ENCODE measurements at regions not wholly inside any gene's neighbourhood (a gene's known extent, or its start where the extent isn't known, plus 50 kb on each side); places are given as distances from the start of the nearest gene placed in this dataset.
A peak's percentile ranks its signal among the peaks of the same experiment; 100 is the strongest.
"Not testable (repeated sequence)": the region's sequence is repeated elsewhere in the genome, so short reads cannot be mapped to it uniquely, and the experiment has no call there.

DNA sequence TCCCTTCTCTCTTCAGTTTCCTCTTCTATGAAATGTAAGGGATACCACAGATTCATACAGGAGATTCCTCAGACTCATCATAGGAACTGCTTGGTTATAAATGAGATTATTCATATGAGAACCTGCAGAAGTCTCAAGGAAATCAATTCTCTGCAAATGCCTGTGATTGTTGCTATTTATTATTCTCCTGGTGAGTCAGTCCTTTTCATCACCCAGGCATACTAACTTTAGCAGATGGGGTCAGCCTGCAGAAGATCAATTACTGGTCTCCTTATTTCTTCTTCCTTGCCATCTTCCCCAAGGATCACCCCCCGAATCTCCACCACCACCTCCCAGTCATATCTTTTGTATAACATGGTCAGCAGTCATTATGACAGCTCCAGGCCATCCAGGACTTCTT, 53.8 kb upstream of the DCP1A start:
- DNase-seq (ENCODE audit: low read depth in 2 of 3, low spot score in 2 of 3): no peak

DNA sequence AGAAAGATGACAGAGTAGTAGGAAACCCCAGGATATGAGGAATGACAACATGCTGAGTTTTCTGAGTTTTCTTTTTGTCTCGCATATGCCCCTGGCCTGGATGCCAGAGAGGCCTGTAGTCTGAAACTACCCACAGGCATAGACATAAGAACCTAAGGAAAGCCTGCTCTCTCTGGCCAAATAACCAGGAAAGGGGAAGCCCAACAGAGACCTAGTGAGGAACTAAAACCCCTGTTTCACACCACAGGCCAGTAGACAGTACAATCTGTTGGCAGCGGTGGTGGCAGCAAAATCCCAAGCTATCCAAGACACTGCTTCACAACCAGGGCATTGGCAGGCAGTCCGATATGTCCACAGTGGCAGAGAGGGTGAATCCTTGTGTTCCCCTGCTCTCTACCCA, 55.0 kb upstream of the DCP1A start:
- no peak for DNase-seq (ENCODE audit: low read depth in 2 of 3, low spot score in 2 of 3)

DNA sequence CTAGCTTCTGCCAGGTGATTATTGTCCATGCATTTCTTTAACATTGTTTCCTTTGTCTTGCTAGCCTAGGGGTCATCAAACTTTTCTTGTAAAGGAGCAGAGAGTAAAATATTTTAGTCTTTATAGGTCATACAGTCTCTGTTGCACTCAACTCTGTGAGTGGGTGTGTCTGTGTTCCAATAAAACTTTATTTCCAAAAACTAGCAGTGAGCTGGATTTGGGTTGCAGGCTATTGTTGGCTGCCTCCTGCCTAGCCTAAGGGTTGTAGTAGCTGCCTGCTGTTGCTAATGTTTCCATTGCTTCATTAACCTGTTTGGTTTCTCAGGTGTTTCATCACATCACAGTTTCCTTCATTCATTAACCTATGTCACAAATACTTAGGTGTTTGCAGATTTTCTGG, 64.0 kb upstream of the DCP1A start:
- DNase-seq (ENCODE audit: low read depth in 2 of 3, low spot score in 2 of 3): no peak

DNA sequence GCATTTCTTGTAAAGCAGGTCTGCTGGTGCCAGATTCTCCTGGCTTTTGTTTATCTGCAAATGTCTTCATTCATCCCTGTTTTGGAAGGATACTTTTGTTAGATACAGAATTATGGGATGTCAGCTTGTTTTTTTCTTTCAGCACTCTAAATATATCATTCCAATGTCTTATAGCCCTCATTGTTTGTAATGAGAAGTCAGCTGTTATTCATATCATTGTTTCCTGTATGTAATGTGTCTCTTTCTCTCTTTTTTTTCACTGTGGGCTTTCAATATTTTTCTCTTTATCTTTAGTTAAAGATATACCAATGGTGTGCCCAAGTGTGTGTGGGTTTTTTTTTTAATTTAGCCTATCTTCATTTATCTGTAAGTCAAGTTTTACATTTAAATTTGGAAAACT, 65.6 kb upstream of the DCP1A start:
- peak in 1 of 3 donors; percentile 5 for DNase-seq (ENCODE audit: low read depth in 2 of 3, low spot score in 2 of 3)

DNA sequence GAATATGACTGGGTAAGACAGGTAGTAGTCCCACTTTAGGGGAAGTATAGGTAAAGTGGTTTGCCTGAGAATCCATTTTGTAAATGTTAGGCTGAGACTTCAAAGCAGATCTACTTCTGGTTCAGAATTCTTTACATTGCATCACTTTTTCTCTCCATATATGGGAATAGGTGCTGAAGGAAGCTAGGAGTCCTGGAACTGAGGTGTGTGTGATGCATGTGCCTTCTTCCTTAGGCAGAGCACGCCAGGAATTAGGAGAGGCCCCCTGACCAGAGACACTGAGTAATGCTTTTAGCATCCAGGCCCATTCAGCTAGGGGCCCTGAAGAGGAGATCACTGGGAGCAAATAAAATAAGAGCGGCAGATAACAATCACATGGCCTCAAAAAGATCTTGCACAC, 69.2 kb upstream of the DCP1A start:
- DNase-seq (ENCODE audit: low read depth in 2 of 3, low spot score in 2 of 3): no peak

DNA sequence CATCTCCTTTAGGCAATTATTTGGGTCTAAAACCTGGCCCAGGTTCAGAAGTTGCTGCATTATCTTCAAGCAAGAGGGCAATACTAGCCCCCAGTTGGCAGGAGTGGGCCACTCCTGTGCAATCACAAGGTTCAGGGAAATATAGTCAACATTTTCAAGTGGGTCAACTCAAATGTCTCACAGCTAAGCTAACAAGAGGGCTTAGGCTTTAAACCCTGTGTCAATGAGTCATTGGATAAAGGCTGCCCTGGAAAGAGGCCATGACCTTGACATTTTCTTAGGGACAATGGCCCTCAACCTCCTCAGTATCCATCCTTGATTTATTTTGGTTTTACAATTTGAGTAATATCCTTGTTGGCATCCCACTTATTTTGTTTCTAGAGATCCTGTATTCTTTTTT, 73.5 kb upstream of the DCP1A start:
- no peak for DNase-seq (ENCODE audit: low read depth in 2 of 3, low spot score in 2 of 3)

DNA sequence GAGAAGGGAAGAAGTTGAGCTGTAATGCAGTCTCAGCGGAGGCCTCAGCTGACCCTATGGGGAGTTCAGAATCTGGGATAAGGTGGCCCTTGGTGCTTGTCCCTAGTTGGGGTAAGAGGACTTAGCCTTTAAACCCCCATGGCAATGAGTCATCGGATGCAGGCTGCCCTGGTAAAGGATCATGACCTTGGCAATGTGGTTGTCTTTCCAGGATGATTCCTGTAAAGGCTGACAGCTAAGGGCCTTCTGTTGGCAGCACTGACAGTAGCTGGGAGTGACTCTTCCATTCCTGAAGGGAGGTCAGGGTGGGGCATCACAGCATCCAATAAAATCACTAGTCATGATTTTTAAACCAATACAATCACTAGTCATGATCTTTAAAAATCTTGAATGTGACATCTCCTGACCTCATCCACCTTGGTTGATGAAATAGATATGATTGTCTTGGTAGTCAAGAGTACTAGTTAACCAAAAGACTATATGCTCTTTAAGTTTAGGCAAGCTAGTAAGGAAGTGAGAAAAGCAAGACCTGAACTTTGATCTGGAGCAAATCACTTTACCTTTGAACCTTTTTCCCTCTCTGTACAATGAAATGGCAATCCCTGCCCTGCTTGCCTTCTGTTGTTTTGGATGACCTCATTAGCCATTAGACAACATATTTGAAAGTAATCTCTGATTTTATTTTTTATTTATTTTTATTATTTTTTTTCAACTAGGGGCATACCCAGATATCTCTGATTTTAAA, 71.3 kb upstream of the CACNA1D start:
- DNase-seq (ENCODE audit: low read depth in 2 of 3, low spot score in 2 of 3): no peak

DNA sequence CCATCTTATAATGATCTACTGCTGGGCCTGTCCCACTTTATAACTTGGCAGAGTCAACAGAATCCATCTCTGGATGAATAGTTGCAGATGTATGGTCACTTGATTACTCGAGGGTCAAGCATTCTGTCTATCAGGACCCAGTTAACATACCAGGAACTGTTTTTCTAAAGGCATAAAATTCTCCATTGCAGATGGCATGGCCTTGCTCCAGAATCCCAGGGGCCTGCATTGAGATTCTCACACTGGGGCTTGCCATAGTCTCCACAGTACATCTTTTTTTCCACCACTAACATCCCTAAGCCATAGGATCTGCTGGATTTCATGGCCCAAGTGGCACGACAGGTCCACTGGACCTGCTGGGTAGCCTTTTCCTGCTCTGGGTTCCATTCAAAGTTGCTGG, 68.5 kb upstream of the CACNA1D start:
- no peak for DNase-seq (ENCODE audit: low read depth in 2 of 3, low spot score in 2 of 3)

DNA sequence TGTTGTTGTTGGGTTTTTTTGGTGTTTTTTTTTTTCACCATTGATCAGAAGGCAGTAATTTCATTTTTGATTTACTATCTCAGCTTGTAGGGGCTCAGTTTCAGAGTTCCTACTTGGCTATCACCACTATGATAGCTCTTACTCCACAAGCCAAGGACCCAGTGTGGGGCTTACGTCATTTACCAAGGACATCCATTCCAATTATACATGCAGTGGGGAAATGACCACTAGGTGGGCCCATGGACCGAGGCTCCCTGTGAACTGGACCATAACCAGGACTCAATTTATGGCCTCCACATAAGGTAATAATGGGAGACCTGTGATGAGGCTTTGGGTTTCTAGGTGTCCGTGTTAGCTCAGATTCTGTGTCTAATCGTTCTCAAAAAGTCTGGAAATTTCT, 67.5 kb upstream of the CACNA1D start:
- no peak for DNase-seq (ENCODE audit: low read depth in 2 of 3, low spot score in 2 of 3)

DNA sequence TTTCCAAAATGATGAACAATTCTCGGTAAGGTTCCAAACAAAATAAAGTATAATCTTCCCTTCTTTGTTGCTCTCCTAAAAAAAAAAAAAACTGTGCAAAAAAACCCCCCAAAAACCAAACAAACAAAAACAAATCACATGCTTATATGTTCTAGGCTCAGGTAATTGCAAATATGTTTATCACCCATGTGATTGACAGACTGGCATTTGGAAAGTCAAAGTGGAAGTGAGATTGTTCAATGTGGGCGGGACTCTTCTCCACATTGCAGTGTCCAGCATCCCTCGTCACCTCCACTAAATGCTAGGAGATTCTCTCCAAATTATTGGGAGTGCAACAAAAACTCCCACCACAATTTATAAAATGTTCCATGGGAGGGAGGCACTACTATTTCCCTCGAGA, 57.6 kb upstream of the CACNA1D start:
- no peak for DNase-seq (ENCODE audit: low read depth in 2 of 3, low spot score in 2 of 3)

DNA sequence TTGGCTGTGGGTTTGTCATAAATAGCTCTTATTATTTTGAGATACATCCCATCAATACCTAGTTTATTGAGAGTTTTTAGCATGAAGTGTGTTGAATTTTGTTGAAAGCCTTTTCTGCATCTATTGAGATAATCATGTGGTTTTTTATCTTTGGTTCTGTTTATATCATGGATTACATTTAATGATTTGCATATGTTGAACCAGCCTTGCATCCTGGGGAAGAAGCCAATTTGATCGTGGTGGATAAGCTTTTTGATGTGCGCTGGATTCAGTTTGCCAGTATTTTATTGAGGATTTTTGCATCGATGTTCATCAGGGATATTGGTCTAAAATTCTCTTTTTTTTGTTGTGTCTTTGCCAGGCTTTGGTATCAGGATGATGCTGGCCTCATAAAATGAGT, 51.5 kb upstream of the CACNA1D start:
- not testable (repeated sequence) for DNase-seq (ENCODE audit: low read depth in 2 of 3, low spot score in 2 of 3)
